RWPE2 (cell line): ENCODE measurements at regions not wholly inside any gene's neighbourhood (a gene's known extent, or its start where the extent isn't known, plus 50 kb on each side); places are given as distances from the start of the nearest gene placed in this dataset.

ENCODE experiments used
- ATAC-seq: fragments of 200-7000 bp; cut with Tn5 transposase; 3 replicates; pipeline ENCODE4 v1.9.1; 2021; ENCODE audit warnings: low read depth
- DNase-seq: peaks from one replicate; pipeline ENCODE4 v3.0.0-alpha.2; 2020; ENCODE audit warnings: low spot score
- H3K27ac ChIP-seq: fragments of 450-650 bp; 2 replicates; pipeline ENCODE4 v1.5.1; 2017; ENCODE audit warnings: mild to moderate bottlenecking; ENCODE audit not compliant: poor library complexity, severe bottlenecking
- H3K27me3 ChIP-seq: fragments of 250-450 bp; sonication (Bioruptor Pico); 2 replicates; pipeline ENCODE4 v1.5.1; 2021; ENCODE audit warnings: mild to moderate bottlenecking, moderate library complexity; ENCODE audit not compliant: insufficient read depth, poor library complexity, severe bottlenecking
- H3K36me3 ChIP-seq: fragments of 250-450 bp; sonication (Bioruptor Pico); 2 replicates; pipeline ENCODE4 v1.5.1; 2020; ENCODE audit warnings: low read depth, mild to moderate bottlenecking, moderate library complexity
- H3K4me1 ChIP-seq: fragments of 250-450 bp; sonication (Bioruptor Pico); 2 replicates; pipeline ENCODE4 v1.5.1; 2021; ENCODE audit warnings: mild to moderate bottlenecking, moderate library complexity; ENCODE audit not compliant: insufficient read depth, poor library complexity, severe bottlenecking
- H3K4me3 ChIP-seq: fragments of 250-450 bp; sonication (Bioruptor Pico); 2 replicates; pipeline ENCODE4 v1.5.1; 2021; ENCODE audit warnings: mild to moderate bottlenecking, moderate library complexity; ENCODE audit not compliant: severe bottlenecking
- H3K9me3 ChIP-seq: fragments of 250-450 bp; sonication (Bioruptor Pico); 2 replicates; pipeline ENCODE4 v1.5.1; 2021; ENCODE audit warnings: mild to moderate bottlenecking, moderate library complexity; ENCODE audit not compliant: severe bottlenecking
- TF ChIP-seq, protein P1 (sequence below): fragments of 450-650 bp; IDR thresholded peaks from one replicate; pipeline ENCODE4 v1.5.1; 2017; ENCODE audit warnings: mild to moderate bottlenecking, moderate library complexity; ENCODE audit not compliant: poor library complexity, severe bottlenecking

DNA sequence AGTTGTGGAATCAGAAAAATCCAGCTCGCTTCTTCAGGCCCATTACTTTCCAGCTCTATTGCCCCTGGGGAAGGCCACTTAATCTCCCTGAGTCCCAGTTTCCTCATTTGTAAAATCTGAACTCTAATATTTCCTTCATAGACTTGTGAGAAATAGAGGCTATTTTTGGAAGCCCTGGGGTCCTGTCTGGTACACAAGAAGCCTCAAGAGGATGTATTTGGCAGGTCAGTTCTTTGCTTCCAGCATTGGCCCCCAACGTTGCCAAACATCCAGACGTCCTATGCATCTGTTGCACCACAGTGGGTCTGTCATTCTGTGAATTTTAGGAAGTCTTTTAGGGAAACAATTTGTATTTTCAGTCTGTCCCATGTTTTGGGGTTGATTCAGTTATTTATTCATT is 525.9 kb downstream of the EBF1 start:
- H3K36me3 ChIP-seq = no peaks in the 10 kb centered on the region
- no peaks in the 10 kb centered on the region for H3K9me3 ChIP-seq
- no peaks in the 10 kb centered on the region for H3K4me1 ChIP-seq
- H3K27ac ChIP-seq = no peak overlapping the region
- H3K27me3 ChIP-seq = no peaks in the 10 kb centered on the region
- TF ChIP-seq, protein P1, sequence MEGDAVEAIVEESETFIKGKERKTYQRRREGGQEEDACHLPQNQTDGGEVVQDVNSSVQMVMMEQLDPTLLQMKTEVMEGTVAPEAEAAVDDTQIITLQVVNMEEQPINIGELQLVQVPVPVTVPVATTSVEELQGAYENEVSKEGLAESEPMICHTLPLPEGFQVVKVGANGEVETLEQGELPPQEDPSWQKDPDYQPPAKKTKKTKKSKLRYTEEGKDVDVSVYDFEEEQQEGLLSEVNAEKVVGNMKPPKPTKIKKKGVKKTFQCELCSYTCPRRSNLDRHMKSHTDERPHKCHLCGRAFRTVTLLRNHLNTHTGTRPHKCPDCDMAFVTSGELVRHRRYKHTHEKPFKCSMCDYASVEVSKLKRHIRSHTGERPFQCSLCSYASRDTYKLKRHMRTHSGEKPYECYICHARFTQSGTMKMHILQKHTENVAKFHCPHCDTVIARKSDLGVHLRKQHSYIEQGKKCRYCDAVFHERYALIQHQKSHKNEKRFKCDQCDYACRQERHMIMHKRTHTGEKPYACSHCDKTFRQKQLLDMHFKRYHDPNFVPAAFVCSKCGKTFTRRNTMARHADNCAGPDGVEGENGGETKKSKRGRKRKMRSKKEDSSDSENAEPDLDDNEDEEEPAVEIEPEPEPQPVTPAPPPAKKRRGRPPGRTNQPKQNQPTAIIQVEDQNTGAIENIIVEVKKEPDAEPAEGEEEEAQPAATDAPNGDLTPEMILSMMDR = no peak
- no peak overlapping the region for H3K4me3 ChIP-seq
- no peak for DNase-seq
- no peak for ATAC-seq

DNA sequence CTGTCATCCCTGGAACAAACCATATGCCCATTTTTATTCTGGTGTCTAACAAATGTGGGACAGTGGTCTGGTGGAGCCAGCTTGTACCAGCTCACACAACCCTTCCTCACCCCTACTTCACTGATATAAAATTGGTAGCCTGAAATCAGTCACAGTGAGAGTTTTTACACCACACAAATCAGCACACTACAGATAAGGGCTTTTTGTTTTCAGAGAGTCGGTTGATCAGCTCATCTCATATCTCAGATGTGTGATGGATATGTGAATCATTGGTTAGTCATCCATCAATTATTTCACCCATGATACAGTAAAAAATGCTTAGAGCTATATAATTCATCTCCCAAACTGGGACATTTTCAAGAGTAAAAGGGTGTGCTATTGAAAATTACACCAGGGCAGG is 529.2 kb downstream of the EBF1 start:
- ATAC-seq = peak; percentile 91
- Histone ChIP-seq H3K9me3 (no peaks in the 10 kb centered on the region), H3K27me3 (no peaks in the 10 kb centered on the region), H3K4me1 (no peaks in the 10 kb centered on the region), H3K27ac (no peak overlapping the region), H3K36me3 (no peaks in the 10 kb centered on the region), H3K4me3 (no peak overlapping the region)
- no peak for DNase-seq
- TF ChIP-seq, protein P1 = no peak

DNA sequence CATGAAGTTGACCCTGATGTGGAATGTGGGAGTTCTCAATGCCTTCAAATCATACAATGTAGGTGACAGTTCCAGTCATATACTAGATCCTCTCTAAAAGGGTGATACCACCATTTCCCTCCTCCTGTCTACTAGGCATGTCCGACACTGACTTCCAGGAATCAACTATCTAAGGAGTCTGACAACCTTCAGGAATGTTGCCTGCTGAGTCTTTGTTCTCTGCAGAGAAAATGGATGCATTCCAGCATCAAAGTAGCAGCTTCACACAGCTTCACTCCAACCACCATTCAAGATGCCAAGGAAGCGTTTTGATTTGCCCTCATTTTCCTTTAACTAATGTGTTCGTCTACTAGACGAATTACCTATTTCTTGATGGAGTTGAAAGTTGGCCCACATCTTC is 530.2 kb downstream of the EBF1 start:
- no peak for DNase-seq

DNA sequence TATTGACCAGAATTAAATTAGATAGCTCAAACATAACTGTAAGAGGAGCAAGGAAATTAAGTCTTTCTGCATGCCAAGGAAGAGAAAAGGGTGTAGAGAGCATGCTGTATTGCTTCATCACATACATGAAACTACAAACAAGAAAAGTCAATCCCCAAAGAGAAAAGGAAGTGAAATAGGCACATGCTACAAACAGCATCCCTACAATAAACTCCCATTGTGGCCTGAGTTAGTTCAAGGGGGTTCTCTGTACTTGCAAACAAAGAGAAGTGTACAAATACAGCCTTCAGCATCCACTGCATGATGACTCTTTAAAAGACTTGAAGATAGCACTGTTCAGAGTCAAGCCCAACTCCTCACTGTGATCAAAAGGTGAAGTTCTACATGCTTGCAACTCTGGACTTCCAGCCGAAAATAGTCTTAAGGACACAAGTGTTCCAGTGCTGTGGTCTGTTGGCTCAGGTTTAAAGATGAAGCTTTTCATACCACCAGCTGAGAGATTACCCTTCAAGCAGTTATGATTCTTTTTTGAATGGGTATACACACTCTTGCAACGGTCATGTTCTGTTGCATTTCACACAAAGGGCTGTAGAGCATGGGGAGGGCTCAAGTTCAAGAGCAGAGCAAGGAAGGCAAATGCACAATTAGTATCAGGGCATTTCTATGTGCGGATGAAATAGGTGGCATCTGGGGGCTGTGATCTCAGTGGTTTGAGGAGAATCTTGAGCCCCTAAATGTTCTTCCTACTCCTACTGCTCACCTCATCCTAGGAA is 534.5 kb downstream of the EBF1 start:
- no peaks in the 10 kb centered on the region for H3K36me3 ChIP-seq
- DNase-seq (no peak), ATAC-seq (no peak)
- H3K4me3 ChIP-seq = no peak overlapping the region
- TF ChIP-seq, protein P1 = no peak
- no peak overlapping the region for H3K27ac ChIP-seq
- H3K4me1 ChIP-seq = peaks cover 7% of the 10 kb centered on the region
- no peaks in the 10 kb centered on the region for H3K9me3 ChIP-seq
- H3K27me3 ChIP-seq = no peaks in the 10 kb centered on the region

More for the DNA sequence above, 530.2 kb downstream of the EBF1 start:
- Histone ChIP-seq H3K36me3 (no peaks in the 10 kb centered on the region), H3K4me3 (no peak overlapping the region), H3K27ac (no peak overlapping the region), H3K27me3 (no peaks in the 10 kb centered on the region), H3K9me3 (no peaks in the 10 kb centered on the region), H3K4me1 (no peaks in the 10 kb centered on the region)
- no peak for ATAC-seq
- TF ChIP-seq, protein P1 = no peak

DNA sequence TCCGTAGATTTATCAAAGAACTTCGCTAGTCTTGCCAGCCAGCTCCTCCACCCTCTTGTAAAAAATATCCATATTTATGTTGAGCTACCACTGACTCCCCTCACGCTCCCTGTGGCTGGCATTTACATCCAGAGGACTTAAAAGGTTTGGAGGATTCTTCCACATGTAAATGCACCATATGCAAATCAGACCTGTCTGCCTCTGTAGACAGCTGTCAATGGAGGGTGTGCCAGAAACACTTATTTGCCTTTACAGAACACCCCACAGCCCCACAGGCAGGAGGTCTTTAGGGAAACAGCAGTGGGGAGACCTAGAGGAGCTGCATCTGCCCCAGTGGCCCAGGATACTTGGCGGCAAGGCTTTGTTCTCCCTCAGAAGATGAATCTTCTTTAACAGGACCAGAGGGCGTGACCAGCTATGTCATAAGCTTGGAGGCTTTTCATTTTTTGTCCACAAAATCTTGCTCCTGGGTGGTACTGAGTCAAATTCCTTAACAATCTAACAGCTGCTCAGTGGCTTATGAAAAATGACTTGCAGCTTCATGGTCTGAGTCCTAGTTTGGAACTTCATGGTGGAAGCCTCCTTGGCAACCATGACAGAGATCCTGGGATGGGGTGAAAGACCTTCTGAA is 535.8 kb downstream of the EBF1 start:
- TF ChIP-seq, protein P1 = no peak
- no peaks in the 10 kb centered on the region for H3K36me3 ChIP-seq
- no peak for ATAC-seq
- no peak for DNase-seq
- H3K27ac ChIP-seq = no peak overlapping the region
- no peak overlapping the region for H3K4me3 ChIP-seq
- no peaks in the 10 kb centered on the region for H3K27me3 ChIP-seq
- no peaks in the 10 kb centered on the region for H3K9me3 ChIP-seq
- H3K4me1 ChIP-seq = peaks cover 8% of the 10 kb centered on the region
